ENCODE measurements at regions not wholly inside any gene's neighbourhood (a gene's known extent, or its start where the extent isn't known, plus 50 kb on each side); places are given as distances from the start of the nearest gene placed in this dataset.

DNA sequence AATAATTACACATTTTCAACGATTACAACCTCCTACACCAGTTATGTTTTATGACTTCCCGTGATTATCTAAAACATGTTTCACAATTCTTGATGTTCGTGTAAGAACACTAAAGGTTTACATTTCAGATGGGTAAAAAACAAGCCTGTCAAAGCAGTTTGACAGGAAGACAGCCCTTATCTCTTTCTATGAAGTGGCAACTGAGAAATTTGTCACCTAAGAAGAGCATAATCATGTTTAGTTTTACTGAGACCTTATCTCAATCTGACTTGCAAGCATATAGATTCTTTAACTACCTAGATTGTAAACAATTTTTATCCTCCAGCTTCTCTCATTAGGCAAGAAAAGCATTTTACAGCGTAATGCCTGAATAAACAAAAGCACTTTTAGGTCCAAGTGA lies 218.4 kb upstream of the ZBED5 start:
- Histone ChIP-seq H3K9me3 (ENCODE audit: control insufficient read depth, low read length) (no peaks in the 10 kb centered on the region), H3K9ac (ENCODE audit: extremely low read depth, low read length, poor library complexity, severe bottlenecking) (no peak overlapping the region), H3K4me1 (ENCODE audit: control insufficient read depth, insufficient read depth, low read length) (peaks cover 4% of the 10 kb centered on the region), H3K27ac (ENCODE audit: low read depth, low read length) (no peak overlapping the region), H3K4me3 (ENCODE audit: low read length) (no peak overlapping the region), H3K36me3 (ENCODE audit: control insufficient read depth, insufficient read depth, low read length) (no peaks in the 10 kb centered on the region), H3K27me3 (ENCODE audit: control insufficient read depth, insufficient read depth, low read length, poor library complexity, severe bottlenecking) (peaks cover 17% of the 10 kb centered on the region)
- Mint-ChIP-seq H3K4me3 (no peak overlapping the region), H3K27ac (no peak overlapping the region), H3K4me1 (peaks cover 12% of the 10 kb centered on the region), H3K27me3 (ENCODE audit: insufficient read depth) (peaks cover 22% of the 10 kb centered on the region), H3K9me3 (no peaks in the 10 kb centered on the region), H3K36me3 (ENCODE audit: low read depth) (no peaks in the 10 kb centered on the region)
- WGBS, 2 experiments (ENCODE audit: insufficient coverage in 1 of 2, insufficient read length in 1 of 2) = 83 to 90% methylated on average over 3 to 4 of the region's 4 CpGs
- no peak for DNase-seq
- TF ChIP-seq, protein P1, sequence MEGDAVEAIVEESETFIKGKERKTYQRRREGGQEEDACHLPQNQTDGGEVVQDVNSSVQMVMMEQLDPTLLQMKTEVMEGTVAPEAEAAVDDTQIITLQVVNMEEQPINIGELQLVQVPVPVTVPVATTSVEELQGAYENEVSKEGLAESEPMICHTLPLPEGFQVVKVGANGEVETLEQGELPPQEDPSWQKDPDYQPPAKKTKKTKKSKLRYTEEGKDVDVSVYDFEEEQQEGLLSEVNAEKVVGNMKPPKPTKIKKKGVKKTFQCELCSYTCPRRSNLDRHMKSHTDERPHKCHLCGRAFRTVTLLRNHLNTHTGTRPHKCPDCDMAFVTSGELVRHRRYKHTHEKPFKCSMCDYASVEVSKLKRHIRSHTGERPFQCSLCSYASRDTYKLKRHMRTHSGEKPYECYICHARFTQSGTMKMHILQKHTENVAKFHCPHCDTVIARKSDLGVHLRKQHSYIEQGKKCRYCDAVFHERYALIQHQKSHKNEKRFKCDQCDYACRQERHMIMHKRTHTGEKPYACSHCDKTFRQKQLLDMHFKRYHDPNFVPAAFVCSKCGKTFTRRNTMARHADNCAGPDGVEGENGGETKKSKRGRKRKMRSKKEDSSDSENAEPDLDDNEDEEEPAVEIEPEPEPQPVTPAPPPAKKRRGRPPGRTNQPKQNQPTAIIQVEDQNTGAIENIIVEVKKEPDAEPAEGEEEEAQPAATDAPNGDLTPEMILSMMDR (conservative IDR thresholded peaks at IDR 0.05) = no peak

DNA sequence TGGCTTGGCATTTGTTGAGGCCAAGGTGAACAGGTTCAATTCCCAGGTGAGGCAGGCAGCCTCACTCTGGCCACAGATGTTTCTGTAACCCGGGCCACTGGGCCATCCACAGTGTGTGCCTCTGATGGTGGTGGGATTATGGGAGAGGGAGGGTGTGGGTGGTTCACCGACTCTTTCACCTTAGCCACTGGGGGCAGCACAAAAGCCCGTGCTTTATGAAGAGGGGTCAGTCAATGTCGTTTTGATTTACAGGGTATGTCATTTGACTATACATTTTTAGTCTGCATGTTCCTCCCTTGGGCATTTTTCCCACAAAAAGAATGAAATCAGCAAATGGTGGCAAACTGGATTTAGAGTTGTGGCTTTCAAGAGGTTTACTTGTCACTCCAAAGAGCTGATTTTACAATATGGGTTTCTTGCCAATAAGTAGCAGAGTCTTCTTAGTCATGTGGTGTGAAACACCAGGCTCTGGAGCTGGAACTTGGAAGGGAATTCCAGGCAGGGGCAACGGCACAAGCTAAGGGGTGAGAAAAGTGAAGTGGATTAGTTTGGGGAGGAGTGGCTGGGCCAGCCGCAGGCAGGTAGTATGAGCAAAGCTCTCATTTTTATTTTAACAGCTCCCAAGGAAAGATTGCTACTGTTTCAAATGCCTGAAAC lies 217.8 kb upstream of the ZBED5 start:
- H3K4me3 ChIP-seq (ENCODE audit: low read length) = no peak overlapping the region
- Mint-ChIP-seq H3K4me1 (peaks cover 12% of the 10 kb centered on the region), H3K36me3 (ENCODE audit: low read depth) (no peaks in the 10 kb centered on the region), H3K4me3 (no peak overlapping the region), H3K27ac (no peak overlapping the region), H3K27me3 (ENCODE audit: insufficient read depth) (peaks cover 23% of the 10 kb centered on the region), H3K9me3 (no peaks in the 10 kb centered on the region)
- H3K36me3 ChIP-seq (ENCODE audit: control insufficient read depth, insufficient read depth, low read length) = no peaks in the 10 kb centered on the region
- TF ChIP-seq, protein P1 (conservative IDR thresholded peaks at IDR 0.05) = peak; percentile 63
- H3K4me1 ChIP-seq (ENCODE audit: control insufficient read depth, insufficient read depth, low read length) = peaks cover 4% of the 10 kb centered on the region
- H3K9me3 ChIP-seq (ENCODE audit: control insufficient read depth, low read length) = no peaks in the 10 kb centered on the region
- H3K9ac ChIP-seq (ENCODE audit: extremely low read depth, low read length, poor library complexity, severe bottlenecking) = no peak overlapping the region
- peak; percentile 66 for DNase-seq
- 50 to 77% methylated on average over 1 to 6 of the region's 6 CpGs for WGBS, 2 experiments (ENCODE audit: insufficient coverage in 1 of 2, insufficient read length in 1 of 2)
- peaks cover 19% of the 10 kb centered on the region for H3K27me3 ChIP-seq (ENCODE audit: control insufficient read depth, insufficient read depth, low read length, poor library complexity, severe bottlenecking)
- no peak overlapping the region for H3K27ac ChIP-seq (ENCODE audit: low read depth, low read length)

DNA sequence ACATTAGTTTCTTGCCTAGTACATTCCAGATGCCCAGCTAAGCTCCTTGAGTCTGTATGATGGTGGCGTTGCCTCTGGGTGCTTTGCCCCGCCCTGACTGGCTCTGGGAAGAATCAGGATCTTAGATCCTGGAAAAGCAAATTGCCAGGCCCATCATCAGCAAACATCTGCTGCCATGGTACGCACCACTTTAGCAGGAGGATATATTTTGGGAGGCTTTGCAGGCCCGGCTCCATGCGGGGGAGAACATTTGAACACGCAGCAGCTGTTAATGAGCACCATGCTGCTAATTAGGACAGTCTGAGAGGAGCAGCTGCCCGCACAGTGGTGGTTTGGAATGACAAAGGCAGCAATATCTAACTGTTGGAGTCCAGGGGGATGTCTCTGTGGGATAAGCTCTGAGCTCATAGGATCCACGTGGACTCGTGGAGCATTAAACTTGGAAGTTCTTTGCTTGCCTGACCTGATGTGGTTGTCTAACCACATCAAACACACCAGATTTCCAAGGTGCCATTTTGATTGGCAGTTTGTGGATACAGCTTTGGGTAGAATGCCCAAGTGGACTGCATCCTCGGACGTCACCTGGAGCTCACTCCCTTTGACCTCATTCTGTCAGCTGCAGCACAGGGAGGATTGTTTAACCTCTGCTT lies 217.0 kb upstream of the ZBED5 start:
- TF ChIP-seq, protein P1 (conservative IDR thresholded peaks at IDR 0.05) = no peak
- Histone ChIP-seq H3K27me3 (ENCODE audit: control insufficient read depth, insufficient read depth, low read length, poor library complexity, severe bottlenecking) (peaks cover 22% of the 10 kb centered on the region), H3K4me3 (ENCODE audit: low read length) (no peak overlapping the region), H3K9ac (ENCODE audit: extremely low read depth, low read length, poor library complexity, severe bottlenecking) (no peak overlapping the region), H3K27ac (ENCODE audit: low read depth, low read length) (no peak overlapping the region), H3K36me3 (ENCODE audit: control insufficient read depth, insufficient read depth, low read length) (no peaks in the 10 kb centered on the region), H3K4me1 (ENCODE audit: control insufficient read depth, insufficient read depth, low read length) (peaks cover 4% of the 10 kb centered on the region), H3K9me3 (ENCODE audit: control insufficient read depth, low read length) (no peaks in the 10 kb centered on the region)
- 88 to 91% methylated on average over 9 to 11 of the region's 11 CpGs for WGBS, 2 experiments (ENCODE audit: insufficient coverage in 1 of 2, insufficient read length in 1 of 2)
- no peak overlapping the region for H3K27ac Mint-ChIP-seq
- no peaks in the 10 kb centered on the region for H3K9me3 Mint-ChIP-seq
- no peak overlapping the region for H3K4me3 Mint-ChIP-seq
- H3K36me3 Mint-ChIP-seq (ENCODE audit: low read depth) = no peaks in the 10 kb centered on the region
- no peak for DNase-seq
- H3K27me3 Mint-ChIP-seq (ENCODE audit: insufficient read depth) = peaks cover 18% of the 10 kb centered on the region
- peaks cover 12% of the 10 kb centered on the region for H3K4me1 Mint-ChIP-seq
